HEK293T (cell line): ENCODE measurements at regions not wholly inside any gene's neighbourhood (a gene's known extent, or its start where the extent isn't known, plus 50 kb on each side); places are given as distances from the start of the nearest gene placed in this dataset.

Experiments used
- CTCF ChIA-PET: fragments of 350-600 bp; formaldehyde crosslinking; extraction: SDS; loops from one replicate; lab custom pipeline; 2021; ENCODE audit warnings: antibody characterized with exemption, inconsistent platforms; lab: Yijun Ruan, JAX
- POLR2A ChIA-PET: fragments of 350-600 bp; formaldehyde crosslinking; extraction: SDS; loops from one replicate; lab custom pipeline; 2020; ENCODE audit warnings: antibody characterized with exemption, inconsistent platforms; lab: Yijun Ruan, JAX
- DNase-seq: peaks from one replicate; pipeline ENCODE4 v3.0.0; 2012; ENCODE audit warnings: mixed read lengths; ENCODE audit errors: extremely low spot score
- ARNT ChIP-seq: fragments of 450-650 bp; IDR thresholded peaks from 2 replicates; pipeline ENCODE4 v1.6.1; 2017; ENCODE audit warnings: mild to moderate bottlenecking
- BHLHE40 ChIP-seq: fragments of 450-650 bp; IDR thresholded peaks from 2 replicates; pipeline ENCODE4 v1.6.1; 2016; ENCODE audit warnings: mild to moderate bottlenecking, moderate library complexity, borderline replicate concordance
- CTBP1 ChIP-seq: fragments of 450-650 bp; IDR thresholded peaks from 2 replicates; pipeline ENCODE4 v1.6.1; 2016; ENCODE audit warnings: borderline replicate concordance
- ELF4 ChIP-seq: fragments of 450-650 bp; IDR thresholded peaks from 2 replicates; pipeline ENCODE4 v1.6.1; 2017; ENCODE audit warnings: antibody characterized with exemption
- FOXA1 ChIP-seq: fragments of 450-650 bp; IDR thresholded peaks from 2 replicates; pipeline ENCODE4 v1.6.1; 2016; ENCODE audit warnings: mild to moderate bottlenecking
- FOXK2 ChIP-seq: fragments of 450-650 bp; IDR thresholded peaks from 2 replicates; pipeline ENCODE4 v1.6.1; 2016; ENCODE audit warnings: mild to moderate bottlenecking
- FOXM1 ChIP-seq: fragments of 450-650 bp; IDR thresholded peaks from 2 replicates; pipeline ENCODE4 v1.6.1; 2017; ENCODE audit warnings: mild to moderate bottlenecking, borderline replicate concordance
- HDGF ChIP-seq: fragments of 450-650 bp; IDR thresholded peaks from 2 replicates; pipeline ENCODE4 v1.6.1; 2017; ENCODE audit warnings: antibody characterized with exemption, borderline replicate concordance
- L3MBTL2 ChIP-seq: fragments of 450-650 bp; conservative IDR thresholded peaks from 2 replicates; pipeline ENCODE4 v1.6.1; 2016; ENCODE audit warnings: mild to moderate bottlenecking
- LEF1 ChIP-seq: fragments of 450-650 bp; IDR thresholded peaks from 2 replicates; pipeline ENCODE4 v1.6.1; 2017; ENCODE audit warnings: mild to moderate bottlenecking, borderline replicate concordance
- NFRKB ChIP-seq: fragments of 450-650 bp; IDR thresholded peaks from 2 replicates; pipeline ENCODE4 v1.6.1; 2016; ENCODE audit warnings: mild to moderate bottlenecking, moderate library complexity
- PKNOX1 ChIP-seq: fragments of 450-650 bp; IDR thresholded peaks from 2 replicates; pipeline ENCODE4 v1.6.1; 2016
- SP1 ChIP-seq: fragments of 450-650 bp; IDR thresholded peaks from 2 replicates; pipeline ENCODE4 v1.6.1; 2017
- SUZ12 ChIP-seq: fragments of 450-650 bp; IDR thresholded peaks from 2 replicates; pipeline ENCODE4 v1.6.1; 2016; ENCODE audit warnings: mild to moderate bottlenecking
- TARDBP ChIP-seq: fragments of 450-650 bp; IDR thresholded peaks from 2 replicates; pipeline ENCODE4 v1.6.1; 2016
- ZNF384 ChIP-seq: fragments of 450-650 bp; IDR thresholded peaks from 2 replicates; pipeline ENCODE4 v1.6.1; 2016

- DNase-seq, result no peak
- ChIA-PET CTCF (no interaction called here), POLR2A (no interaction called here)
- TF ChIP-seq SP1, result no peak
- TF ChIP-seq L3MBTL2, result no peak
- no peak for TF ChIP-seq SUZ12
- TF ChIP-seq TARDBP, result no peak
- TF ChIP-seq HDGF, result no peak
- TF ChIP-seq ZNF384, result no peak
- TF ChIP-seq PKNOX1, result no peak
- TF ChIP-seq LEF1, result no peak
- no peak for TF ChIP-seq NFRKB
- TF ChIP-seq BHLHE40, result no peak
- TF ChIP-seq ARNT, result no peak
- no peak for TF ChIP-seq ELF4
- TF ChIP-seq FOXK2, result no peak
- no peak for TF ChIP-seq FOXA1
- no peak for TF ChIP-seq CTBP1
- no peak for TF ChIP-seq FOXM1
Observed at GRCh38 chr1:55639526-55639925, 424.4 kb upstream of the USP24 start.

- POLR2A ChIA-PET, result no interaction called here
- DNase-seq, result no peak
- no peak for TF ChIP-seq ELF4
- no peak for TF ChIP-seq HDGF
- no peak for TF ChIP-seq BHLHE40
- no peak for TF ChIP-seq TARDBP
- TF ChIP-seq SUZ12, result no peak
- CTCF ChIA-PET, result no interaction called here
Observed at GRCh38 chr1:55639051-55639450, 423.9 kb upstream of the USP24 start.

GRCh38 chr1:55636696-55637095 is 421.5 kb upstream of the USP24 start:
- DNase-seq, result no peak
- ChIA-PET POLR2A (no interaction called here), CTCF (no interaction called here)
- TF ChIP-seq L3MBTL2, result no peak
- TF ChIP-seq FOXM1, result no peak
- no peak for TF ChIP-seq ARNT
- no peak for TF ChIP-seq BHLHE40
- TF ChIP-seq HDGF, result no peak
- TF ChIP-seq LEF1, result no peak
- no peak for TF ChIP-seq TARDBP
- no peak for TF ChIP-seq SP1
- no peak for TF ChIP-seq PKNOX1
- TF ChIP-seq FOXA1, result no peak
- TF ChIP-seq SUZ12, result no peak
- TF ChIP-seq ELF4, result no peak
- TF ChIP-seq FOXK2, result no peak
- no peak for TF ChIP-seq ZNF384
- TF ChIP-seq CTBP1, result no peak
- TF ChIP-seq NFRKB, result no peak

- CTCF ChIA-PET, result no interaction called here
- POLR2A ChIA-PET, result no interaction called here
- TF ChIP-seq ZNF384 (no peak), CTBP1 (no peak), FOXK2 (no peak), ELF4 (no peak), BHLHE40 (no peak), ARNT (no peak)
- DNase-seq, result no peak
Observed at GRCh38 chr1:55635856-55636255, 420.7 kb upstream of the USP24 start.

GRCh38 chr1:55634516-55634915 is 419.4 kb upstream of the USP24 start:
- TF ChIP-seq PKNOX1 (no peak), CTBP1 (no peak), FOXM1 (no peak), SUZ12 (no peak), LEF1 (no peak), BHLHE40 (no peak), ZNF384 (no peak), TARDBP (no peak), FOXA1 (no peak), ELF4 (no peak), SP1 (no peak)

GRCh38 chr1:55632906-55633305 is 417.7 kb upstream of the USP24 start:
- POLR2A ChIA-PET, result no interaction called here
- CTCF ChIA-PET, result no interaction called here
- TF ChIP-seq TARDBP, result no peak
- peak; percentile 51 for TF ChIP-seq PKNOX1
- peak; percentile 28 for DNase-seq

More at GRCh38 chr1:55634516-55634915, 419.4 kb upstream of the USP24 start:
- ChIA-PET POLR2A (no interaction called here), CTCF (no interaction called here)
- no peak for DNase-seq

GRCh38 chr1:55632058-55632457 is 416.9 kb upstream of the USP24 start:
- ChIA-PET CTCF (no interaction called here), POLR2A (no interaction called here)
- TF ChIP-seq ZNF384 (no peak), FOXK2 (no peak), NFRKB (no peak), ARNT (no peak), ELF4 (no peak), FOXA1 (no peak), HDGF (no peak), SP1 (no peak), TARDBP (no peak), CTBP1 (no peak), L3MBTL2 (no peak), LEF1 (no peak), BHLHE40 (no peak), FOXM1 (no peak), PKNOX1 (no peak), SUZ12 (no peak)
- DNase-seq, result no peak
